Astrocyte (in vitro differentiated cells and primary cell): ENCODE measurements at regions not wholly inside any gene's neighbourhood (a gene's known extent, or its start where the extent isn't known, plus 50 kb on each side); places are given as distances from the start of the nearest gene placed in this dataset.

Experiments
- DNase-seq: peaks from one replicate; pipeline ENCODE4 v3.0.0-alpha.2; 2010; ENCODE audit warnings: low read depth
- FAIRE-seq: peaks from 2 replicates; lab custom pipeline; 2011; peaks lifted over from hg19 to GRCh38; lab: Jason Lieb, UNC
- H2AFZ ChIP-seq: 2 replicates; pipeline ENCODE4 v1.6.0; 2012; ENCODE audit warnings: low read depth, low read length, inconsistent platforms
- H3K27ac ChIP-seq: 2 replicates; pipeline ENCODE4 v1.5.1; 2011; ENCODE audit warnings: low read depth, low read length, inconsistent platforms
- H3K27me3 ChIP-seq: 2 replicates; pipeline ENCODE4 v1.6.0; 2011; ENCODE audit warnings: low read length, inconsistent platforms; ENCODE audit not compliant: insufficient read depth
- H3K36me3 ChIP-seq: 2 replicates; pipeline ENCODE4 v1.5.1; 2011; ENCODE audit warnings: low read length, inconsistent platforms; ENCODE audit not compliant: insufficient read depth
- H3K4me1 ChIP-seq: 2 replicates; pipeline ENCODE4 v1.5.1; 2011; ENCODE audit warnings: low read length, inconsistent platforms; ENCODE audit not compliant: insufficient read depth
- H3K4me2 ChIP-seq: 2 replicates; pipeline ENCODE4 v1.6.0; 2012; ENCODE audit warnings: low read length, inconsistent platforms
- H3K4me3 ChIP-seq: 2 replicates; pipeline ENCODE4 v1.5.1; 2011; ENCODE audit warnings: low read depth, mild to moderate bottlenecking, low read length, inconsistent platforms; ENCODE audit not compliant: insufficient read depth
- H3K79me2 ChIP-seq: 2 replicates; pipeline ENCODE4 v1.6.0; 2012; ENCODE audit warnings: mild to moderate bottlenecking, low read length, inconsistent platforms; ENCODE audit not compliant: insufficient read depth
- H3K9ac ChIP-seq: 2 replicates; pipeline ENCODE4 v1.6.0; 2012; ENCODE audit warnings: mild to moderate bottlenecking, low read length, inconsistent platforms
- H3K9me3 ChIP-seq: 2 replicates; pipeline ENCODE4 v1.5.1; 2012; ENCODE audit warnings: low read depth, mild to moderate bottlenecking, low read length, inconsistent platforms; ENCODE audit not compliant: insufficient read depth
- H4K20me1 ChIP-seq: 2 replicates; pipeline ENCODE4 v1.6.0; 2012; ENCODE audit warnings: low read length, inconsistent platforms; ENCODE audit not compliant: insufficient read depth
- H3K27ac Mint-ChIP-seq: one replicate; pipeline ENCODE4 v1.8.0; 2021; ENCODE audit warnings: mild to moderate bottlenecking, mixed read lengths; ENCODE audit not compliant: unreplicated experiment
- H3K27me3 Mint-ChIP-seq: one replicate; pipeline ENCODE4 v1.8.0; 2021; ENCODE audit warnings: low read depth, mixed read lengths; ENCODE audit not compliant: unreplicated experiment
- H3K36me3 Mint-ChIP-seq: one replicate; pipeline ENCODE4 v1.8.0; 2021; ENCODE audit warnings: low read depth, mixed read lengths; ENCODE audit not compliant: unreplicated experiment
- H3K4me1 Mint-ChIP-seq: one replicate; pipeline ENCODE4 v1.8.0; 2021; ENCODE audit warnings: low read depth, mixed read lengths; ENCODE audit not compliant: unreplicated experiment
- H3K4me3 Mint-ChIP-seq: one replicate; pipeline ENCODE4 v1.8.0; 2021; ENCODE audit warnings: mild to moderate bottlenecking, moderate library complexity, mixed read lengths; ENCODE audit not compliant: unreplicated experiment
- H3K9me3 Mint-ChIP-seq: one replicate; pipeline ENCODE4 v1.8.0; 2021; ENCODE audit warnings: mild to moderate bottlenecking, mixed read lengths; ENCODE audit not compliant: unreplicated experiment
- EZH2 ChIP-seq: IDR thresholded peaks from 2 replicates; pipeline ENCODE4 v1.6.1; 2012; ENCODE audit warnings: mild to moderate bottlenecking, low read length, inconsistent platforms; ENCODE audit not compliant: insufficient read depth
- TF ChIP-seq, protein P1 (sequence below): IDR thresholded peaks from 2 replicates; pipeline ENCODE4 v1.5.1; 2011; ENCODE audit warnings: low read depth, mild to moderate bottlenecking, inconsistent platforms, low read length, moderate library complexity; ENCODE audit not compliant: insufficient read depth

DNA sequence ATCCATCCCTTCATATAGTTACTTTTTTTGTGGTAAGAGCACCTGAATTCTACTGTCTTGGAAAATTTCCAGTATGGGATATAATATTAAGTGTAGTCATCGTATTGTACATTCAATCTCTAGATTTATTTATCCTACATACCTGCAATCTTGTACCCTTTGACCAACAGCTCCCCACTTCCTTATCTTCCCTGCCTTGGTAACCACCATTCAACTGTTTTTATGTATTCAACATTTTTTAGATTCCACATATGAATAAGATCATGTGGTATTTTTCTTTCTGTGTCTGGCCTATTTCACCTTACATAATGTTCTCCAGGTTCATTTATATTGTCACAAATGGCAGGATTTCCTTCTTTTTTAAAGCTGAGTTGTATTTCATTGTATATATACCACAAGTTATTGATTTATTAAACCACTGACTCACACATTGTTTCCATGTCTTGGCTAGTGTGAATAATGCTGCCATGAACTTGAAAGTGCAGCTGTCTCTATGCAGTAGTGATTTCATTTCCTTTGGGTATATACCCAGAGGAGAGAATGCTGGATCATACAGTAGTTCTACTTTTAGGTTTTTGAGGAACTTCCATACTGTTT lies 572.5 kb downstream of the MAGEB5 start:
- H3K9me3 ChIP-seq: no peaks in the 10 kb centered on the region
- H3K4me3 ChIP-seq: no peak overlapping the region
- Mint-ChIP-seq H3K4me3 (no peak overlapping the region), H3K4me1 (peaks cover 5% of the 10 kb centered on the region), H3K27me3 (no peaks in the 10 kb centered on the region), H3K36me3 (no peaks in the 10 kb centered on the region), H3K9me3 (no peaks in the 10 kb centered on the region), H3K27ac (no peak overlapping the region)
- H4K20me1 ChIP-seq: no peaks in the 10 kb centered on the region
- H3K27me3 ChIP-seq: no peaks in the 10 kb centered on the region
- H3K4me2 ChIP-seq: no peak overlapping the region
- no peak overlapping the region for H3K27ac ChIP-seq
- H3K36me3 ChIP-seq: no peaks in the 10 kb centered on the region
- H3K4me1 ChIP-seq: no peaks in the 10 kb centered on the region
- no peak overlapping the region for H2AFZ ChIP-seq
- H3K9ac ChIP-seq: no peak overlapping the region
- no peak for DNase-seq
- no peak for TF ChIP-seq EZH2
- TF ChIP-seq, protein P1, sequence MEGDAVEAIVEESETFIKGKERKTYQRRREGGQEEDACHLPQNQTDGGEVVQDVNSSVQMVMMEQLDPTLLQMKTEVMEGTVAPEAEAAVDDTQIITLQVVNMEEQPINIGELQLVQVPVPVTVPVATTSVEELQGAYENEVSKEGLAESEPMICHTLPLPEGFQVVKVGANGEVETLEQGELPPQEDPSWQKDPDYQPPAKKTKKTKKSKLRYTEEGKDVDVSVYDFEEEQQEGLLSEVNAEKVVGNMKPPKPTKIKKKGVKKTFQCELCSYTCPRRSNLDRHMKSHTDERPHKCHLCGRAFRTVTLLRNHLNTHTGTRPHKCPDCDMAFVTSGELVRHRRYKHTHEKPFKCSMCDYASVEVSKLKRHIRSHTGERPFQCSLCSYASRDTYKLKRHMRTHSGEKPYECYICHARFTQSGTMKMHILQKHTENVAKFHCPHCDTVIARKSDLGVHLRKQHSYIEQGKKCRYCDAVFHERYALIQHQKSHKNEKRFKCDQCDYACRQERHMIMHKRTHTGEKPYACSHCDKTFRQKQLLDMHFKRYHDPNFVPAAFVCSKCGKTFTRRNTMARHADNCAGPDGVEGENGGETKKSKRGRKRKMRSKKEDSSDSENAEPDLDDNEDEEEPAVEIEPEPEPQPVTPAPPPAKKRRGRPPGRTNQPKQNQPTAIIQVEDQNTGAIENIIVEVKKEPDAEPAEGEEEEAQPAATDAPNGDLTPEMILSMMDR: no peak
- FAIRE-seq: peak; percentile 52
- H3K79me2 ChIP-seq: no peaks in the 10 kb centered on the region

DNA sequence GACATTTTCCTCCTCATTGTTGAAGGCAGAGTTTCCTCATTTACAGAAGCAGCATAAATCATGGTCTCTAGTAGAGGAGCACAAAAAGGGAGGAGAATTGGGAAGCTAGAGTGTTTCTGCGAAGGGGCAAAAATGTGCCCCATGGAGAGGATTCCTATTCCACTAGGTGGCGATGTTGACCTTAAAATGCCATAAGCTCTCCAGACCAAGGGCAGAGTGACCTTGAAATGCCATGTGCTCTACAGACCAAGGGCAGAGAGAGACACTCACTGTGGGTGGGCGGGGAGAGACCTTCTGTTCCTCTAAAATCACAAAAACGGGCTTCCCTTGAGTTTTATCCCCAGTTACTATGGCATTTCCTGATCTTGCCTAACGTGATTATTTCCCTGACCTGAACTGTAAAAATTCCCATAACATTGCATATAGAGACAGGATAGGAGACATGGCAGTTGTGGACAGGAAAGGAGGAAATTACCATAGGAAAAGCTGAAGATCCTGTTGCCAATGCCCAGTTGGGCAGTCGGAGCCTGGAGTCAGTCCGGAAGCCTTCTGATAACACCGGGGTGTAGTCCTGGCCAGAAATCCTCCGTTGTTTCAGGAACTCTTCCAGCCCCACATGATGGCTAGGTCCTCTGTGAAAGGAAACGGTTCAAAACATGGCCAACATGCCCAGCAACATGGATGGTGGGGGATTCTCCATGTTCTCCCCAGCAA lies 567.7 kb downstream of the MAGEB5 start:
- Histone ChIP-seq H3K27ac (no peak overlapping the region), H4K20me1 (no peaks in the 10 kb centered on the region), H3K36me3 (no peaks in the 10 kb centered on the region), H3K4me3 (no peak overlapping the region), H3K9ac (no peak overlapping the region), H2AFZ (no peak overlapping the region), H3K27me3 (no peaks in the 10 kb centered on the region), H3K4me2 (no peak overlapping the region), H3K9me3 (no peaks in the 10 kb centered on the region), H3K79me2 (no peaks in the 10 kb centered on the region), H3K4me1 (no peaks in the 10 kb centered on the region)
- no peak overlapping the region for H3K4me3 Mint-ChIP-seq
- DNase-seq (no peak), FAIRE-seq (no peak)
- TF ChIP-seq, protein P1: peak; percentile 31
- no peak for TF ChIP-seq EZH2
- H3K27ac Mint-ChIP-seq: no peak overlapping the region
- H3K27me3 Mint-ChIP-seq: no peaks in the 10 kb centered on the region
- no peaks in the 10 kb centered on the region for H3K9me3 Mint-ChIP-seq
- no peaks in the 10 kb centered on the region for H3K36me3 Mint-ChIP-seq
- peaks cover 5% of the 10 kb centered on the region for H3K4me1 Mint-ChIP-seq
